ENCODE measurements at regions not wholly inside any gene's neighbourhood (a gene's known extent, or its start where the extent isn't known, plus 50 kb on each side); places are given as distances from the start of the nearest gene placed in this dataset.

DNA sequence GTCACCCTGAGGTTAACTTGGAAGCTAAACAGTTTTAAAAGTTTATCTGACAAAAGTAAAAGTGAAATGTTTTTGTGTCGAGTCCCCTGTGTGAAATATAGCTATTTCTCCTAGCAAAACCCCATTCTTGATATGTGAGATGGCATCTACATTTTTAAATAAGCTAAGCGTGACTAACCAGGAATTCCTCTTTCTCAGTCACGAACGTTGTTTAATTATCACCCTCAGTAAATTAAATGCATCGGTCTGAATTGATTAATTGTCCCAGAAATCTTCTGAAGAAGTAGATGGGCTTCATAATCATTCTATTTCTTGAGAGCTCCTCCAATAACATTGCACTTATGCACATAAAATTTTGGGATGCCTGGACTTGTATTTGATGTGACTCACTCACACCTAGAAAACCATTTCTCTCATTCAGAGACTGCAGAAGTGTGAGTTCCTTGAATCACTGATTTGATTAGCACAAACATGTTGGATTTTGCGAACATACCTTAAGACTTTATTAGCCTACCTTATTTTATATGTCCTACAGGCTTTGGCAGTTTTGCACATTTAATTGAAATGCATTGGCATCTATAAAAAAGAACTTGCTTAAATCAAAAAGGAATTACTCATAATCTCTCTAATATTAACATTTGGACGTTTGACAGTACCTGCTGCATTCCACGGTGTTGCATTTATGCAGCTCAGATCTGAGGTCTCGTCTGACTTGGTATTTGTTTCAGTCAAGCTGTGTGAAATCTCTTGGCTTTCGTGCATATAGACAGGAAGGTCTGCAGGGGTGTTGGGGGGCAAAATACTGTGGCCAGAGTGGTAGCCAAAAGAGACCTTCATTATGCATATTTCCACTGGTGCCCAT is 475.2 kb downstream of the EPHA4 start:
- DNase-seq: no peak

DNA sequence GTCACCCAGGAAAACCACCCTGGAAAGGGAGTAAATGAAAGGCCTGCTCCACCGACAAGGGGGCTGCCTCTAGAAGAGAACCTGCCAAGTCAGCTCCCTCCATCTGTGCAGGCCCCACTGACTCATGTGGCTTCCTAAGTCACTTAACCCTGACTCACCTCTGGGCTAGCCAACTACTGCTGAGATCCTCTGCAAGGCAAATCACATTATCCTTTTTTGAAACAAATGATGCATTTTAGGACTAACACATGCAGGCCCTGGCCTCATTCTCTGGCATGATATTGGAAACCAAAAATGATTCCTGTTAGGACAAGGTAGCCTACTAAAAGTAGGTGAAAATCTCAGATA is 474.6 kb downstream of the EPHA4 start:
- no peak for DNase-seq

- no peak for DNase-seq
Measured at GRCh38 chr2:221097949-221098348, 474.2 kb downstream of the EPHA4 start.

DNA sequence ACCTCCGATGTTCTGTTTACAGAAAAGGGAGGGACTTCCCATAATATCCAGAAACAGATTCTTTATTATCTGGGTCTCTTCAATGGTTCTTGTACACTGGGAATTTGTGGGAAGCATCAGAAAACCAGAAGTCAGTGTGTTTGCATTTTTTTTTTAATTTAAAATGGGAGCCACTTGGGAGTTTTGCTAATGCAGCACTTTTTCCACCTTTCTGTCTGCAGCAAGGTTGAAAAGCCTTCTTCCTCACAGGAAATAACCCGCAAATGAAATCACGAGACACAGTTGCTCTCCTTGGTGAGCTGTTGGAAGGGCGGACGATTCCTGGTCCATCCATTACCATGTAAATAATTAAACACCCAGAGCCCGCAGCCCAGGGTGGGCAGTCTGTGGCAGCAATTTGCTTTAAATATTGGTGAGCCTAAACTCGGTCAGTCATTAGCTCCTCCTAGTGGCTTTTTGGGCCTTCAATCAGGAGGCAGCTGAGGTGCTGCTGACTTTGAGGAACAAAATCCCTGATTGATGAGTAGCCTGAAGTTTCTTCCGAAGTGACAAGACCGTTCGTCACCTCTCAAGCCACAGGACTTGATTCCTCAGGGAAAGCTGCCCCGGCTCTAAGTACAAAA is 471.5 kb downstream of the EPHA4 start:
- DNase-seq: no peak

DNA sequence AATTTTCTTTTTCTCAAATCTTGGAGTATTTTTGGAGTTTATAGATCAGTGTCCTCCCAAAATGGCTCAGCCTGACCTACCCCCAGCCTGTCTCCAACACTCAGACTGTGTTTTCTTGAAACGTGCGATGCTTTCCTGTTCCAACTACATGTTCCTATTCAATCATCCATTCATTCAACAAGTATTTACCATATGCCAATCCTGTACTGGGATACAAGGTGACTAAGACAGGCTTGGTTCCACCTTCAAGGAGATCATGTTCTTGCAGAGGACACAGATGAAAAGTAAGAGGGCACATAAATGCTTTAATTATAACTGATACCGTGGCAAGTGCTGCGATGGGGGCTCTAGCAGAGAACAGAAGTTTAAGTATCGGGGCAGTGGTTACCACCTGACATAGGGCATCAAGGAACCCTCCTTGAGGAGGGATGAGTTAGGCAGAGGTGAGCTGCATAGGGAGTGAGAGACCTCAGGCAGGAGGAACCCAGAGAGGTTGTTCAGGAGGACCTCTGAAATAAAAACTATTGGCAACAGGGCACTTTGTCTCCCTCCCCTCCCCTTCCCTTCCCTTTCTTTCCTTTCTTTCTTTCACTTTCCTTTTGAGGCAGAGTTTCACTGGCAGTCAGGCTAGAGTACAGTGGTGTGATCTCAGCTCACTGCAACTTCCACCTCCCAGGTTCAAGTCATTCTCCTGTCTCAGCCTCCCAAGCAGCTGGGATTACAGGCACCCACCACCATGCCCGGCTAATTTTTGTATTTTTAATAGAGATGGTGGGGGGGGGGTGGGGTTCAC is 469.0 kb downstream of the EPHA4 start:
- no peak for DNase-seq

DNA sequence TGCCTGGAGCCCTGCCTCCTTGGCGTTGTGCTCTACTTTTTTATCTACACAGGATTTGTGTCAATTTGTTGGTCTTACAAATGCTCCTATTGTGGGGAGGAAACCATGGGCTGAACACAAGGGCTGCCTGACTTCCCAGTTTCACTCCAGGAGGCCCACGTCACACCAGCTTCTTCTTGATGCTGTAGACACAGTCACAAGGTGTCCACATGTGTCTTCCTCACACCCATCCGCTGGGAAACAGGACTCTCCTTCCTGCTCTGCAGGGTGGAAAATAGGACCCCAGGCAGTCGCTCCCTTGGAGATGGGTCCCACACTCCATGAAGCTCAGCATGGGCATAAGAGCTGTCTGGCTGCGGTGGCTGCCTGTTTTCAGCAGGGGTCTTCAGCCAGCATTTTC is 468.2 kb downstream of the EPHA4 start:
- DNase-seq: no peak

GRCh38 chr2:221104361-221104811 is 467.7 kb downstream of the EPHA4 start:
- DNase-seq: no peak

DNA sequence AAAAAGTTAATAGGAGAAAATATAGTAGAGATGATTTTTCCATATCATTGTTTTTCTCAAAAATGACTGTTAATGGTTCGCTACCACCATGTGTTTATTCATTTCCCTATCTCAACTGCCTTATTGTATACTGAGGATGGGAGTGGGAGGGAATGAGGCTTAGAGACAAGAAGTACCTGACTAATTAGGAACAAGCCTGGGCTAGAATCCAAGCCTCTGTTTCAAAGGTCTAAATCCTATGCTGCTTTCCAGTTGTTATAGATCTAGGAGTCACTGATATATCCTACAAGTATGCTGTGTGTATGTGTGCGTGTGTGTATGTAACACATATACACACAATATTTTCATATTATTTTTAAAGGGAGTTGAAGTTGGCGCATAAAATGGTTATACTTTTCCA is 465.9 kb downstream of the EPHA4 start:
- DNase-seq: no peak

GRCh38 chr2:221107424-221107823 is 464.7 kb downstream of the EPHA4 start:
- no peak for DNase-seq

- no peak for DNase-seq
Measured at GRCh38 chr2:221109552-221109951, 462.6 kb downstream of the EPHA4 start.

DNA sequence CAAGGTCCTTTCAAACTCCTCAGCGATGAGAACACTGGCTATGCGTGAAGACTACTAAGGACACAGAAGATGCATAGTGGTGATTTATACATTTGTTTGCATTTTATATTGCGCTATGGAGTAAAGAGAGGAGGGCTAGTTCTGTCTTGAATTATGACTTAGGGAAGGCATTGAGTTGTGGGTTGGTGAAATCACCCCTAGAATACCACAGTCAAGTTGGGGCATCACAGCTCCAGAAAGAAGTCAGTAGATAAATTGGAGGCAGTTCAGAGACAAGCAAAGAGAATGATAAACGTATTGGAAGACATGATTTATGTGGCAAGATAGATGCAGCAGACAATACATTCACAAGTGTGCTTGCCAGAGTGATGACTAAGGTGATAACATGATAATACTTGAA is 460.4 kb downstream of the EPHA4 start:
- DNase-seq: no peak

- no peak for DNase-seq
Measured at GRCh38 chr2:221112744-221113143, 459.4 kb downstream of the EPHA4 start.

GRCh38 chr2:221115944-221116343 is 456.2 kb downstream of the EPHA4 start:
- no peak for DNase-seq

DNA sequence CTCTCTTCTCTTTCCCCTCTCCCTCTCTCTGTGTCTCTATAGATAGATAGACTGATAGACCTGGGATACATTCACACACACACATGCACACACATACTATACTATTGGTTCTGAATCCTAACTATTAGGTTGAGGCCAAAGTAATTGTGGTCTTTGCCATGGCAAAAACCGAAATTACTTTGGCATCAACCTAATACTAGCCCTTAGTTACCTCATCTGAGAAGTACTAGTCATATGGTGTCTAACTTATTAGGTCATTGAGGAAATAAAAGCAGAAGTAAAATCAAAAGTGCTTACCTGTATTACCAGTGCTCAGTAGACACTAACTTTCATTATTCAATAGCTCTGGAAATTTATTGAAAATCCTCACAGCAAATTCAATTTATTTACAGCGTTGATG is 451.5 kb downstream of the EPHA4 start:
- no peak for DNase-seq

- no peak for DNase-seq
Measured at GRCh38 chr2:221123396-221123795, 448.7 kb downstream of the EPHA4 start.

DNA sequence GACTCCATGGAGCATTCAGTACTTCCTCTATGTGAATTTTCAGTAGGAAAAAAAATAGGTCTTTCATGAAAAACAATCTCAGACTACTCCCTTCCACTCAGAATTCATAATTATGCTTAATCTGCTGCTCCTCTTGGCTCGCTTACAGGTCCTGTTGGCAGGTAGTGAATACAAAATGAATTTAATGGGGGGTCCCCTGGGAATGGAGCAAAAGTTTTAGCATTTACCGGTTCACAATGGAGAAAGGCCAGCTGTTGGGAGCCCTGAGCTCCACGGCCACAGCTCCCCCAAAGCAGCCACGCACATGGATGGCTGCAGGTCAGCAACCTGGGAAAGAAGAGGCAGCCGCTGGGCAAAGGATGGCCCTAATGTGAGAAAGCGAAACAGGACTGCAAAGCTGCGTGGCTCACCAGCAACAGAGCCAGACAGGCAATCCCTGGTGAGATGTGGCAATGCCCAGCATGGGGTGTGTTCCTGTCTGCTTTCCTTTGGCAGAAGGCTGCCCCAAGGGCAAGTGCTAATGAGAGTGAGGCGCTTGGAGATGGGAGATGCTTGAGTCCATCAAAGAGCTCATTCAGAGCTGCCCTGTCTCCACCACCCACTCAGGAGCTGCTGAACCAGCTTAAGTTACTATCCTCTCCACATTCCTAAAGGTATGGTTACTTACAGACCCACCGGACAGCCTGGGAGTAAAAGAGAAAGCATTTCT is 447.4 kb downstream of the EPHA4 start:
- DNase-seq: no peak

- no peak for DNase-seq
Measured at GRCh38 chr2:221125691-221126090, 446.4 kb downstream of the EPHA4 start.

DNA sequence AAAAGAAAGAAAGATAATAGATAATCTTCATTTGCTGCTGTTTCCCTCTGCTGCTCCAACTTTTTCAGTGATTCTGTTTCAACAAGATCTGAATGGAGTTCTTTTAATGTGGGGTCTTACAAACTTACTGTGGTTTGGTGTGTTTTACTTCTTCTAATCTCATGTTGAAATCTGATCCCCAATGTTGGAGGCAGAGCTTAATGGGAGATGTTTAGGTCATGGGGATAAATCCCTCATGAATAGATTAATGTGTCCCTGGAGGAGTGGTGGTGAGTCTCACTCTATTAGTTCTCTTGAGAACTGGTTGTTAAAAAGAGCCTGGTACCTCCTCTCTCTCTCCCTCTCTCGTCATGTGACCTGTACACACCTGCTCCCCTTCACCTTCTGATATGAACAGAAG is 442.4 kb downstream of the EPHA4 start:
- no peak for DNase-seq

GRCh38 chr2:221130431-221130830 is 441.7 kb downstream of the EPHA4 start:
- DNase-seq: no peak

DNA sequence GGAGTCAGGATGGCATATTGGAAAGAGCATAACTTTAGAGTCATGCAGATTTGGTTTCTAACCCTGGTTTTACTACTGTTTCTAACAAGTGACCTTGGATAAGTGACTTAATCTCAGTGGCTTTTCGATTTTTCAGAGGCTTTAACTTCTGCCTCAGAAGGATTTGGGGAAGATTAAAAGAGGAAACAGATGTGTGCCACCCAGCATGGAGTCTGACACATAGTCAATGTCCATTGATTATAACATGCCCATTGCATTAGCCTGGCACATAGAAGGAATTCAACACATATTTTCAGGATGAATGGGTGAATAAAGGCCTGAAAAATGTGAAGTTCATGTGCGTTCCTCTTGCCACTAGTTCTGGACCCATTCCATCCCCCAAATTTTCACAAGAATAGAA is 438.2 kb downstream of the EPHA4 start:
- no peak for DNase-seq

- no peak for DNase-seq
Measured at GRCh38 chr2:221134718-221135117, 437.4 kb downstream of the EPHA4 start.

- DNase-seq: no peak
Measured at GRCh38 chr2:221135699-221136098, 436.4 kb downstream of the EPHA4 start.

GRCh38 chr2:221137385-221137784 is 434.7 kb downstream of the EPHA4 start:
- no peak for DNase-seq

Measured in NCI-H187 treated with DMSO at 0.1 percent for 48 hours (cell line).